ENCODE measurements at regions not wholly inside any gene's neighbourhood (a gene's known extent, or its start where the extent isn't known, plus 50 kb on each side); places are given as distances from the start of the nearest gene placed in this dataset.

DNA sequence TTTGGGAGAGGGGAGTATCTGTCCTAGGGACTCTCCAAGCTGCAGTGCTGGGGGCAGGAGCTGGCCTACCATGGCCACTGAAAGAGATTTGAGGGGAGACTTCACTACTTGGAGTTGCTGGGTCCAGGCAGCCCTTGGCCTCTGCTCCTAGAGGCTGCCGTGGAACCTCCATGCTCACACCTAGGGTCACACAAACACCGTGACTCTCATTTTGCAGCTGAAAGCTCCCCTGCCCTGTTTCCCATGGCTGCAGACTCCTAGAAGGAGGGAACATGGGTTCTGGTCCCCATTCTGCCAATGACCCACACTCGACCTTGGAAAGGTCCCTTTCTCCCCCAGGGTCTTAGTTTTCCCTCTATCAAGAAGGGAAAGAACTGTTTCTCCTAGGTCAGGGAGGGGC is 147.1 kb upstream of the PPP1R26 start:
- H3K9me3 Mint-ChIP-seq: no peaks in the 10 kb centered on the region
- ATAC-seq (ENCODE audit: low read depth in 2 of 2): no peak
- no peak for DNase-seq
- no peaks in the 10 kb centered on the region for H3K36me3 Mint-ChIP-seq
- Histone ChIP-seq H3K36me3 (ENCODE audit: control insufficient read depth, insufficient read depth, low read length) (no peaks in the 10 kb centered on the region), H3K4me1 (ENCODE audit: control insufficient read depth, insufficient read depth, low read length, poor library complexity, severe bottlenecking) (no peaks in the 10 kb centered on the region), H3K4me3 (ENCODE audit: low read depth, low read length) (no peak overlapping the region), H3K9me3 (ENCODE audit: control insufficient read depth in 2 of 2, low read length in 2 of 2) (no peaks in the 10 kb centered on the region), H3K27ac (ENCODE audit: insufficient read depth, low read length, poor library complexity, severe bottlenecking) (no peak overlapping the region), H3K27me3 (ENCODE audit: control insufficient read depth, insufficient read depth, low read length) (no peaks in the 10 kb centered on the region)
- H3K4me1 Mint-ChIP-seq: no peaks in the 10 kb centered on the region
- H3K27ac Mint-ChIP-seq: no peak overlapping the region
- H3K27me3 Mint-ChIP-seq: no peaks in the 10 kb centered on the region
- no peak overlapping the region for H3K4me3 Mint-ChIP-seq

DNA sequence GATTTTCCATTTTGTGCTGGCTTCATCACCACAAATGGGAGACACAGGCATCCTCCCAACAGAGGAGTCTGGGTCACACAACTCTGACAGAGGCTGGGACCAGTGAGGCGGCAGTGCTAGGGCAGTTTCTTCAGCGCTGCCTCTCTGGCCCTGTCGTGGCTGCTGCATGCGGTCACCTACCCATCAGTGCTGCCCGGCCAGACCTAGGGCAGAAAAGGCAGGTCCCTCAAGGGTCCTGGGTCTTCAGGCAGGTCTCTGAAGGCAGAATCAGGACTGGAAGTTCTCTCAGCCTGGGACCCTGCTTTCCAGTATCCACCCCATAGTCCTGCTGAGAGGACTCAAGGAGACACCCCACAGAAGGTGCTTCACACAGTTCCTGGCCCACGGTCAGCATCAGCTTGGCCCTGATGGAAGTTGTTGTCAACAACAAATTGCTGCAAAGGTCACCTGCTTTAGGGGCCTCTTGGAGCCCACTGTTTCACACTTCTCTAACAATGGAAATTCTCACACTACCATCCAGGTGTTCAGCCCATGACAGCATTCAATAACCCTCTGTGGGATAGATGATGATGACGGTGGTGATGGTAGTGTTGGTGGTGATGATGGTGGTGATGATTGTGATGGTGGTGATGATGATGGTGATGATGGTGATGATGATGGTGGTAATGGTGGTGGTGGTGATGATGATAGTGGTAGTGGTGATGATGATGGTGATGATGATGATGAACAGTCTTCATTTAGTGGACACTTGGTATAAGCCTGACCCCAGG is 146.4 kb upstream of the PPP1R26 start:
- ATAC-seq (ENCODE audit: low read depth in 2 of 2) (no peak), DNase-seq (no peak)
- Histone ChIP-seq H3K36me3 (ENCODE audit: control insufficient read depth, insufficient read depth, low read length) (no peaks in the 10 kb centered on the region), H3K4me1 (ENCODE audit: control insufficient read depth, insufficient read depth, low read length, poor library complexity, severe bottlenecking) (no peaks in the 10 kb centered on the region), H3K9me3 (ENCODE audit: control insufficient read depth in 2 of 2, low read length in 2 of 2) (no peaks in the 10 kb centered on the region), H3K27me3 (ENCODE audit: control insufficient read depth, insufficient read depth, low read length) (no peaks in the 10 kb centered on the region), H3K27ac (ENCODE audit: insufficient read depth, low read length, poor library complexity, severe bottlenecking) (no peak overlapping the region), H3K4me3 (ENCODE audit: low read depth, low read length) (no peak overlapping the region)
- no peak overlapping the region for H3K4me3 Mint-ChIP-seq
- H3K36me3 Mint-ChIP-seq: no peaks in the 10 kb centered on the region
- no peaks in the 10 kb centered on the region for H3K4me1 Mint-ChIP-seq
- H3K27me3 Mint-ChIP-seq: no peaks in the 10 kb centered on the region
- H3K27ac Mint-ChIP-seq: no peak overlapping the region
- H3K9me3 Mint-ChIP-seq: no peaks in the 10 kb centered on the region

GRCh38 chr9:135334953-135335460 is 144.6 kb upstream of the PPP1R26 start:
- Mint-ChIP-seq H3K4me3 (no peak overlapping the region), H3K36me3 (no peaks in the 10 kb centered on the region), H3K27ac (no peak overlapping the region), H3K4me1 (no peaks in the 10 kb centered on the region), H3K9me3 (no peaks in the 10 kb centered on the region), H3K27me3 (no peaks in the 10 kb centered on the region)
- Histone ChIP-seq H3K4me3 (ENCODE audit: low read depth, low read length) (no peak overlapping the region), H3K27ac (ENCODE audit: insufficient read depth, low read length, poor library complexity, severe bottlenecking) (no peak overlapping the region), H3K27me3 (ENCODE audit: control insufficient read depth, insufficient read depth, low read length) (no peaks in the 10 kb centered on the region), H3K9me3 (ENCODE audit: control insufficient read depth in 2 of 2, low read length in 2 of 2) (no peaks in the 10 kb centered on the region), H3K4me1 (ENCODE audit: control insufficient read depth, insufficient read depth, low read length, poor library complexity, severe bottlenecking) (no peaks in the 10 kb centered on the region), H3K36me3 (ENCODE audit: control insufficient read depth, insufficient read depth, low read length) (no peaks in the 10 kb centered on the region)
- DNase-seq (no peak), ATAC-seq (ENCODE audit: low read depth in 2 of 2) (no peak)

- Histone ChIP-seq H3K36me3 (ENCODE audit: control insufficient read depth, insufficient read depth, low read length) (no peaks in the 10 kb centered on the region), H3K9me3 (ENCODE audit: control insufficient read depth in 2 of 2, low read length in 2 of 2) (no peaks in the 10 kb centered on the region), H3K27me3 (ENCODE audit: control insufficient read depth, insufficient read depth, low read length) (no peaks in the 10 kb centered on the region), H3K27ac (ENCODE audit: insufficient read depth, low read length, poor library complexity, severe bottlenecking) (no peak overlapping the region), H3K4me1 (ENCODE audit: control insufficient read depth, insufficient read depth, low read length, poor library complexity, severe bottlenecking) (no peaks in the 10 kb centered on the region), H3K4me3 (ENCODE audit: low read depth, low read length) (no peak overlapping the region)
- Mint-ChIP-seq H3K27me3 (no peaks in the 10 kb centered on the region), H3K27ac (no peak overlapping the region), H3K36me3 (no peaks in the 10 kb centered on the region), H3K4me1 (no peaks in the 10 kb centered on the region), H3K4me3 (no peak overlapping the region), H3K9me3 (peaks cover 0 to 1% (median 0%) of the 10 kb centered on the region in 7 donors)
- DNase-seq (no peak), ATAC-seq (ENCODE audit: low read depth in 2 of 2) (no peak)
These were observed 143.8 kb upstream of the PPP1R26 start for GRCh38 chr9:135335691-135336181.

DNA sequence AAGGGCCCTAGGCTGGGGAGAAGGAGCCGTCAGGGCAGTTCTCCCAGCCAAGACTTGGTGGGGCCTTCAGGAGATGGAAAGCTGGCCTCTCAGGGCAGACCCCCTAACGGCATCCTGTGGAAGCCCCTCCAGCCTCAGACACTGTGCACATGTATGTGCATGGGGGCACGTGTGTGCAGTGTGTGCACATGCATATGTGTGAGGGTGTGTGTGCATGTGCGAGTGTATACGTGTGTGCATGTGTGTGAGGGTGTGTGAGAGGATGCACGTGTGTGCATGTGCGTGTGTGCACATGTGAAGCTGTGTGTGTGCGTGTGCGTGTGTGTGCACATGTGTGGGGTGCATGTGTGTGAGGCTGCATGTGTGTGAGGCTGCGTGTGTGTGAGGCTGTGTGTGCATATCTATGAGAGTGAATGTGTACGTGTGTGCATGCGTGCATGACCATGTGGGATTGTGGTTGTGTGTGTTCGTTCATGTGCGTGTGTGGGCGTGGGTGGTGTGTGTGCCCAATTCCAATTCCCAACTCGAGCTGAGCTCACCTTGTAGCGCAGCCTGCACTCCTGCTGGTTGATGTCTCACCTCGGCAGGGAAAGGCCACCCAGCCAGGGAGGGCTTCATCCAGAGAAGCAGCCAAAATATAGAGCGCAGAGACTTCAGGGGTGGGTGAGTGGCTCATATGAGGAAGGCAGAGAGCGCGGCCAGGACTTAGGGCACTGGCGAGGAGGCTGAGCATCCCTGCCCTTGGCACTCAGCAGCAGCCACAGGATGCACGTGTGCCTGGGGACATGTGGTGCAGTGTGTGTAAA is 142.7 kb upstream of the PPP1R26 start:
- DNase-seq: no peak

DNA sequence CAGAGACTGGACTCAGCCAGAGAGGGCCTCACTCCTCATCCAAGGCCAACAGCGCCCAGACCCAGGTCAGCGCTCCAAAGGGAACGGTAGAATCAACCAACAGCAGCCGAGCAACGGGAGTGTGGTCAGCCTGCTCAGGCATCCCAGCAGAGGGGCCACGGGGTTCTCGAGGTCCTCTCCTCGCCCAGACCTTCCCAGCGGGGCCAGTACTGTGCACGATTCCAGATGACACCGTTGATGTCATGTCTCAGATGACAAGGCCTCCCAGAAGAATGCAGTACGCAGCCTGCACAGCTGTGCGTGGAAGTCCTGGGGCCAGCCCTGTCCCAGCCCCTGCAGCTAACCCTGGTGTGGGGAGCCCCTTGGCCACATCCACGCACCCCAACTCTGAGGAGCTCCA is 141.0 kb upstream of the PPP1R26 start:
- Histone ChIP-seq H3K27me3 (ENCODE audit: control insufficient read depth, insufficient read depth, low read length) (no peaks in the 10 kb centered on the region), H3K27ac (ENCODE audit: insufficient read depth, low read length, poor library complexity, severe bottlenecking) (no peak overlapping the region), H3K36me3 (ENCODE audit: control insufficient read depth, insufficient read depth, low read length) (no peaks in the 10 kb centered on the region), H3K9me3 (ENCODE audit: control insufficient read depth in 2 of 2, low read length in 2 of 2) (no peaks in the 10 kb centered on the region), H3K4me3 (ENCODE audit: low read depth, low read length) (no peak overlapping the region), H3K4me1 (ENCODE audit: control insufficient read depth, insufficient read depth, low read length, poor library complexity, severe bottlenecking) (no peaks in the 10 kb centered on the region)
- ATAC-seq (ENCODE audit: low read depth in 2 of 2) (peak in 1 of 2 donors; percentile 14), DNase-seq (no peak)
- no peak overlapping the region for H3K27ac Mint-ChIP-seq
- no peaks in the 10 kb centered on the region for H3K36me3 Mint-ChIP-seq
- H3K9me3 Mint-ChIP-seq: peaks cover 0 to 1% (median 0%) of the 10 kb centered on the region in 7 donors
- H3K4me1 Mint-ChIP-seq: no peaks in the 10 kb centered on the region
- H3K4me3 Mint-ChIP-seq: no peak overlapping the region
- H3K27me3 Mint-ChIP-seq: no peaks in the 10 kb centered on the region

More for the DNA sequence above, 142.7 kb upstream of the PPP1R26 start:
- Histone ChIP-seq H3K36me3 (ENCODE audit: control insufficient read depth, insufficient read depth, low read length) (no peaks in the 10 kb centered on the region), H3K9me3 (ENCODE audit: control insufficient read depth in 2 of 2, low read length in 2 of 2) (no peaks in the 10 kb centered on the region), H3K27ac (ENCODE audit: insufficient read depth, low read length, poor library complexity, severe bottlenecking) (no peak overlapping the region), H3K27me3 (ENCODE audit: control insufficient read depth, insufficient read depth, low read length) (no peaks in the 10 kb centered on the region), H3K4me3 (ENCODE audit: low read depth, low read length) (no peak overlapping the region), H3K4me1 (ENCODE audit: control insufficient read depth, insufficient read depth, low read length, poor library complexity, severe bottlenecking) (no peaks in the 10 kb centered on the region)
- no peak for ATAC-seq (ENCODE audit: low read depth in 2 of 2)
- Mint-ChIP-seq H3K36me3 (no peaks in the 10 kb centered on the region), H3K9me3 (peaks cover 0 to 1% (median 0%) of the 10 kb centered on the region in 7 donors), H3K27me3 (no peaks in the 10 kb centered on the region), H3K27ac (no peak overlapping the region), H3K4me3 (no peak overlapping the region), H3K4me1 (no peaks in the 10 kb centered on the region)

GRCh38 chr9:135339378-135339973 is 140.1 kb upstream of the PPP1R26 start:
- Mint-ChIP-seq H3K4me3 (no peak overlapping the region), H3K36me3 (no peaks in the 10 kb centered on the region), H3K27me3 (no peaks in the 10 kb centered on the region), H3K27ac (no peak overlapping the region), H3K9me3 (peaks cover 0 to 1% (median 0%) of the 10 kb centered on the region in 7 donors), H3K4me1 (no peaks in the 10 kb centered on the region)
- ATAC-seq (ENCODE audit: low read depth in 2 of 2) (no peak), DNase-seq (no peak)
- Histone ChIP-seq H3K27me3 (ENCODE audit: control insufficient read depth, insufficient read depth, low read length) (no peaks in the 10 kb centered on the region), H3K4me3 (ENCODE audit: low read depth, low read length) (no peak overlapping the region), H3K9me3 (ENCODE audit: control insufficient read depth in 2 of 2, low read length in 2 of 2) (no peaks in the 10 kb centered on the region), H3K36me3 (ENCODE audit: control insufficient read depth, insufficient read depth, low read length) (no peaks in the 10 kb centered on the region), H3K4me1 (ENCODE audit: control insufficient read depth, insufficient read depth, low read length, poor library complexity, severe bottlenecking) (no peaks in the 10 kb centered on the region), H3K27ac (ENCODE audit: insufficient read depth, low read length, poor library complexity, severe bottlenecking) (no peak overlapping the region)
